ENCODE measurements at regions not wholly inside any gene's neighbourhood (a gene's known extent, or its start where the extent isn't known, plus 50 kb on each side); places are given as distances from the start of the nearest gene placed in this dataset.

- 100% methylated on average over 2 of the region's 2 CpGs for WGBS (ENCODE audit: insufficient coverage)
- no peak overlapping the region for H3K4me3 ChIP-seq (ENCODE audit: low read length)
- H3K4me3 Mint-ChIP-seq = no peak overlapping the region
- intact Hi-C loops (cut with micrococcal nuclease) = no loop called here
- DNase-seq (no peak), ATAC-seq (no peak)
- H3K27ac ChIP-seq (ENCODE audit: low read length) = no peak overlapping the region
- TF ChIP-seq, protein P1, sequence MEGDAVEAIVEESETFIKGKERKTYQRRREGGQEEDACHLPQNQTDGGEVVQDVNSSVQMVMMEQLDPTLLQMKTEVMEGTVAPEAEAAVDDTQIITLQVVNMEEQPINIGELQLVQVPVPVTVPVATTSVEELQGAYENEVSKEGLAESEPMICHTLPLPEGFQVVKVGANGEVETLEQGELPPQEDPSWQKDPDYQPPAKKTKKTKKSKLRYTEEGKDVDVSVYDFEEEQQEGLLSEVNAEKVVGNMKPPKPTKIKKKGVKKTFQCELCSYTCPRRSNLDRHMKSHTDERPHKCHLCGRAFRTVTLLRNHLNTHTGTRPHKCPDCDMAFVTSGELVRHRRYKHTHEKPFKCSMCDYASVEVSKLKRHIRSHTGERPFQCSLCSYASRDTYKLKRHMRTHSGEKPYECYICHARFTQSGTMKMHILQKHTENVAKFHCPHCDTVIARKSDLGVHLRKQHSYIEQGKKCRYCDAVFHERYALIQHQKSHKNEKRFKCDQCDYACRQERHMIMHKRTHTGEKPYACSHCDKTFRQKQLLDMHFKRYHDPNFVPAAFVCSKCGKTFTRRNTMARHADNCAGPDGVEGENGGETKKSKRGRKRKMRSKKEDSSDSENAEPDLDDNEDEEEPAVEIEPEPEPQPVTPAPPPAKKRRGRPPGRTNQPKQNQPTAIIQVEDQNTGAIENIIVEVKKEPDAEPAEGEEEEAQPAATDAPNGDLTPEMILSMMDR (IDR thresholded peaks at IDR 0.05) = no peak
- no peaks in the 10 kb centered on the region for H3K36me3 ChIP-seq (ENCODE audit: control insufficient read depth, insufficient read depth, low read length)
- peaks cover 9 to 18% of the 10 kb centered on the region in 2 donors for H3K27me3 Mint-ChIP-seq (ENCODE audit: low read depth in 2 of 2)
- no peaks in the 10 kb centered on the region for H3K27me3 ChIP-seq (ENCODE audit: control insufficient read depth, insufficient read depth, low read length)
- no peaks in the 10 kb centered on the region for H3K36me3 Mint-ChIP-seq
- no peaks in the 10 kb centered on the region for H3K9me3 ChIP-seq (ENCODE audit: control insufficient read depth, insufficient read depth, low read length)
- no peaks in the 10 kb centered on the region for H3K9me3 Mint-ChIP-seq
- no peaks in the 10 kb centered on the region for H3K4me1 ChIP-seq (ENCODE audit: control insufficient read depth, insufficient read depth, low read length)
- no peaks in the 10 kb centered on the region for H3K4me1 Mint-ChIP-seq
- no peak overlapping the region for H3K27ac Mint-ChIP-seq
Measured at GRCh38 chr2:105654474-105655004, 90.2 kb upstream of the NCK2 start.

DNA sequence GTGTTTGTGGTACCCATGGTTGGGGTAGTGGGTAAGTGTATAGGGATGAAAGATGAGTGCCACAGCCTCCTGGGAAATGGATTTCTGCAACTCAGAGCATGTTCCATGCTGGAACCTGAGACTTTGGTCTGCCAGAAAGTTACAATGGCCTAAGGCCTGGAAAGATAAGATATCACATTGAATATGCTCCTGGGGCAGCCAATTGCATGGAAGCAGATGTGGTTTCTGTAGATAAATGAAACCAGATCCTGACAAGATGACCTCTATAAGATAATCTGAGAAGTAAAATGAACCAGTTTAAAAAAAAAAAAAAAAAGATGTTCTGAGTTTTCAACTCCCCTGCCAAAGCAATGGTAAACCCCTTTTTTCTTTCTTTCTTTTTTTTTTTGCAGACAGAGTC, 91.4 kb upstream of the NCK2 start:
- Mint-ChIP-seq H3K9me3 (peaks cover 0 to 2% of the 10 kb centered on the region in 2 donors), H3K36me3 (no peaks in the 10 kb centered on the region), H3K4me3 (no peak overlapping the region), H3K4me1 (no peaks in the 10 kb centered on the region), H3K27ac (no peak overlapping the region), H3K27me3 (ENCODE audit: low read depth in 2 of 2) (peaks cover 9 to 18% of the 10 kb centered on the region in 2 donors)
- intact Hi-C loops (cut with micrococcal nuclease) = no loop called here
- Histone ChIP-seq H3K36me3 (ENCODE audit: control insufficient read depth, insufficient read depth, low read length) (no peaks in the 10 kb centered on the region), H3K27me3 (ENCODE audit: control insufficient read depth, insufficient read depth, low read length) (no peaks in the 10 kb centered on the region), H3K27ac (ENCODE audit: low read length) (no peak overlapping the region), H3K9me3 (ENCODE audit: control insufficient read depth, insufficient read depth, low read length) (no peaks in the 10 kb centered on the region), H3K4me1 (ENCODE audit: control insufficient read depth, insufficient read depth, low read length) (no peaks in the 10 kb centered on the region), H3K4me3 (ENCODE audit: low read length) (no peak overlapping the region)
- no peak for ATAC-seq
- TF ChIP-seq, protein P1 (IDR thresholded peaks at IDR 0.05) = no peak
- no peak for DNase-seq

GRCh38 chr2:105652014-105652796, 92.5 kb upstream of the NCK2 start:
- no peaks in the 10 kb centered on the region for H3K4me1 ChIP-seq (ENCODE audit: control insufficient read depth, insufficient read depth, low read length)
- H3K36me3 Mint-ChIP-seq = no peaks in the 10 kb centered on the region
- peaks cover 0 to 2% of the 10 kb centered on the region in 2 donors for H3K9me3 Mint-ChIP-seq
- 94% methylated on average over 12 of the region's 13 CpGs for WGBS (ENCODE audit: insufficient coverage)
- H3K27me3 ChIP-seq (ENCODE audit: control insufficient read depth, insufficient read depth, low read length) = no peaks in the 10 kb centered on the region
- no peaks in the 10 kb centered on the region for H3K36me3 ChIP-seq (ENCODE audit: control insufficient read depth, insufficient read depth, low read length)
- intact Hi-C loops (cut with micrococcal nuclease) = no loop called here
- no peaks in the 10 kb centered on the region for H3K4me1 Mint-ChIP-seq
- ATAC-seq = no peak
- H3K27me3 Mint-ChIP-seq (ENCODE audit: low read depth in 2 of 2) = peaks cover 7 to 23% of the 10 kb centered on the region in 2 donors
- no peak overlapping the region for H3K27ac Mint-ChIP-seq
- DNase-seq = no peak
- H3K4me3 Mint-ChIP-seq = no peak overlapping the region
- no peak overlapping the region for H3K27ac ChIP-seq (ENCODE audit: low read length)
- TF ChIP-seq, protein P1 (IDR thresholded peaks at IDR 0.05) = no peak
- no peaks in the 10 kb centered on the region for H3K9me3 ChIP-seq (ENCODE audit: control insufficient read depth, insufficient read depth, low read length)
- H3K4me3 ChIP-seq (ENCODE audit: low read length) = no peak overlapping the region

- 100% methylated on average over 1 of the region's 2 CpGs for WGBS (ENCODE audit: insufficient coverage)
- DNase-seq (no peak), ATAC-seq (no peak)
- no peaks in the 10 kb centered on the region for H3K9me3 ChIP-seq (ENCODE audit: control insufficient read depth, insufficient read depth, low read length)
- peaks cover 6 to 24% of the 10 kb centered on the region in 2 donors for H3K27me3 Mint-ChIP-seq (ENCODE audit: low read depth in 2 of 2)
- no peak overlapping the region for H3K4me3 ChIP-seq (ENCODE audit: low read length)
- no peaks in the 10 kb centered on the region for H3K27me3 ChIP-seq (ENCODE audit: control insufficient read depth, insufficient read depth, low read length)
- H3K36me3 ChIP-seq (ENCODE audit: control insufficient read depth, insufficient read depth, low read length) = no peaks in the 10 kb centered on the region
- no peak overlapping the region for H3K27ac Mint-ChIP-seq
- H3K4me1 Mint-ChIP-seq = no peaks in the 10 kb centered on the region
- no peaks in the 10 kb centered on the region for H3K4me1 ChIP-seq (ENCODE audit: control insufficient read depth, insufficient read depth, low read length)
- no peak overlapping the region for H3K27ac ChIP-seq (ENCODE audit: low read length)
- intact Hi-C loops (cut with micrococcal nuclease) = no loop called here
- peaks cover 0 to 2% of the 10 kb centered on the region in 2 donors for H3K9me3 Mint-ChIP-seq
- H3K4me3 Mint-ChIP-seq = no peak overlapping the region
- TF ChIP-seq, protein P1 (IDR thresholded peaks at IDR 0.05) = no peak
- H3K36me3 Mint-ChIP-seq = no peaks in the 10 kb centered on the region
Measured at GRCh38 chr2:105649534-105649933, 95.2 kb upstream of the NCK2 start.
